ENCODE measurements at regions not wholly inside any gene's neighbourhood (a gene's known extent, or its start where the extent isn't known, plus 50 kb on each side); places are given as distances from the start of the nearest gene placed in this dataset.

GRCh38 chr16:64449506-64449905 lies 672.4 kb downstream of the CDH11 start:
- intact Hi-C loops (cut with DNase I), result no loop called here
- H3K4me1 ChIP-seq, result no peaks in the 10 kb centered on the region

GRCh38 chr16:64445649-64446048 lies 676.2 kb downstream of the CDH11 start:
- no peak overlapping the region for H3K4me3 ChIP-seq
- intact Hi-C loops (cut with DNase I), result no loop called here
- H3K27ac ChIP-seq, result no peak overlapping the region
- no peaks in the 10 kb centered on the region for H3K36me3 ChIP-seq
- no peaks in the 10 kb centered on the region for H3K9me3 ChIP-seq
- H3K27me3 ChIP-seq, result no peaks in the 10 kb centered on the region
- TF ChIP-seq POLR2AphosphoS5 (IDR thresholded peaks at IDR 0.05; ENCODE audit: insufficient read depth in 1 of 2, low read depth in 1 of 2), result no peak
- TF ChIP-seq POLR2A (IDR thresholded peaks at IDR 0.05), result no peak
- no peak for TF ChIP-seq CTCF (IDR thresholded peaks at IDR 0.05)
- no peak for DNase-seq (ENCODE audit: extremely low spot score in 2 of 2)
- no peaks in the 10 kb centered on the region for H3K4me1 ChIP-seq

More at GRCh38 chr16:64449506-64449905, 672.4 kb downstream of the CDH11 start:
- H3K9me3 ChIP-seq, result no peaks in the 10 kb centered on the region
- DNase-seq (ENCODE audit: extremely low spot score in 2 of 2), result no peak
- no peaks in the 10 kb centered on the region for H3K36me3 ChIP-seq
- H3K27me3 ChIP-seq, result no peaks in the 10 kb centered on the region
- TF ChIP-seq CTCF (IDR thresholded peaks at IDR 0.05) (no peak), POLR2AphosphoS5 (IDR thresholded peaks at IDR 0.05; ENCODE audit: insufficient read depth in 1 of 2, low read depth in 1 of 2) (no peak), POLR2A (IDR thresholded peaks at IDR 0.05) (no peak)
- no peak overlapping the region for H3K27ac ChIP-seq
- no peak overlapping the region for H3K4me3 ChIP-seq

GRCh38 chr16:64445245-64445644 lies 676.6 kb downstream of the CDH11 start:
- Histone ChIP-seq H3K36me3 (no peaks in the 10 kb centered on the region), H3K27me3 (no peaks in the 10 kb centered on the region), H3K4me3 (no peak overlapping the region), H3K4me1 (no peaks in the 10 kb centered on the region), H3K9me3 (no peaks in the 10 kb centered on the region), H3K27ac (no peak overlapping the region)
- intact Hi-C loops (cut with DNase I), result no loop called here
- DNase-seq (ENCODE audit: extremely low spot score in 2 of 2), result no peak
- TF ChIP-seq CTCF (IDR thresholded peaks at IDR 0.05) (no peak), POLR2AphosphoS5 (IDR thresholded peaks at IDR 0.05; ENCODE audit: insufficient read depth in 1 of 2, low read depth in 1 of 2) (no peak), POLR2A (IDR thresholded peaks at IDR 0.05) (no peak)

GRCh38 chr16:64440421-64440831 lies 681.4 kb downstream of the CDH11 start:
- no peak for DNase-seq (ENCODE audit: extremely low spot score in 2 of 2)
- intact Hi-C loops (cut with DNase I), result no loop called here

GRCh38 chr16:64440005-64440404 lies 681.9 kb downstream of the CDH11 start:
- DNase-seq (ENCODE audit: extremely low spot score in 2 of 2), result no peak
- no peak overlapping the region for H3K27ac ChIP-seq
- H3K27me3 ChIP-seq, result no peaks in the 10 kb centered on the region
- H3K4me3 ChIP-seq, result no peak overlapping the region
- intact Hi-C loops (cut with DNase I), result no loop called here
- H3K36me3 ChIP-seq, result no peaks in the 10 kb centered on the region
- H3K4me1 ChIP-seq, result no peaks in the 10 kb centered on the region
- TF ChIP-seq POLR2AphosphoS5 (IDR thresholded peaks at IDR 0.05; ENCODE audit: insufficient read depth in 1 of 2, low read depth in 1 of 2), result no peak
- no peak for TF ChIP-seq CTCF (IDR thresholded peaks at IDR 0.05)
- no peak for TF ChIP-seq POLR2A (IDR thresholded peaks at IDR 0.05)
- H3K9me3 ChIP-seq, result no peaks in the 10 kb centered on the region

More at GRCh38 chr16:64440421-64440831, 681.4 kb downstream of the CDH11 start:
- H3K27ac ChIP-seq, result no peak overlapping the region
- H3K27me3 ChIP-seq, result no peaks in the 10 kb centered on the region
- H3K9me3 ChIP-seq, result no peaks in the 10 kb centered on the region
- no peaks in the 10 kb centered on the region for H3K36me3 ChIP-seq
- no peak for TF ChIP-seq CTCF (IDR thresholded peaks at IDR 0.05)
- TF ChIP-seq POLR2A (IDR thresholded peaks at IDR 0.05), result no peak
- no peak for TF ChIP-seq POLR2AphosphoS5 (IDR thresholded peaks at IDR 0.05; ENCODE audit: insufficient read depth in 1 of 2, low read depth in 1 of 2)
- no peaks in the 10 kb centered on the region for H3K4me1 ChIP-seq
- H3K4me3 ChIP-seq, result no peak overlapping the region

Data from vagina (tissue), 2 donors.